ENCODE measurements at regions not wholly inside any gene's neighbourhood (a gene's known extent, or its start where the extent isn't known, plus 50 kb on each side); places are given as distances from the start of the nearest gene placed in this dataset.

GRCh38 chr6:14885498-14885897 is 360.4 kb upstream of the JARID2 start:
- peak; percentile 73 for DNase-seq
- Histone ChIP-seq H3K27ac (no peak overlapping the region), H3K9me2 (ENCODE audit: insufficient read depth) (no peaks in the 10 kb centered on the region), H3K36me3 (ENCODE audit: low read depth) (no peaks in the 10 kb centered on the region), H3K9me3 (ENCODE audit: low read depth) (no peaks in the 10 kb centered on the region), H3K4me2 (ENCODE audit: unreplicated experiment) (no peak overlapping the region), H3K27me3 (replicated peaks; ENCODE audit: insufficient read depth) (no peaks in the 10 kb centered on the region), H2AFZ (no peak overlapping the region), H4K20me1 (ENCODE audit: insufficient read depth) (no peaks in the 10 kb centered on the region), H3F3A (ENCODE audit: insufficient read depth) (peaks cover 11% of the 10 kb centered on the region), H3K79me2 (ENCODE audit: insufficient read depth) (no peaks in the 10 kb centered on the region), H3K4me1 (ENCODE audit: insufficient read depth) (peaks cover 17% of the 10 kb centered on the region), H3K4me3 (no peak overlapping the region), H3K9ac (no peak overlapping the region)
- in situ Hi-C loops (cut with MboI): no loop called here
- WGBS, 2 experiments (ENCODE audit: low coverage in 1 of 2, low lambda C conversion rate in 2 of 2, missing lambda C conversion rate in 2 of 2): 28 to 31% methylated on average over 5 of the region's 5 CpGs
- TF ChIP-seq EZH2phosphoT487 (IDR thresholded peaks at IDR 0.05; ENCODE audit: insufficient read depth, low read depth): no peak
- TF ChIP-seq EZH2 (IDR thresholded peaks at IDR 0.05; ENCODE audit: insufficient read depth, poor library complexity, severe bottlenecking): no peak

DNA sequence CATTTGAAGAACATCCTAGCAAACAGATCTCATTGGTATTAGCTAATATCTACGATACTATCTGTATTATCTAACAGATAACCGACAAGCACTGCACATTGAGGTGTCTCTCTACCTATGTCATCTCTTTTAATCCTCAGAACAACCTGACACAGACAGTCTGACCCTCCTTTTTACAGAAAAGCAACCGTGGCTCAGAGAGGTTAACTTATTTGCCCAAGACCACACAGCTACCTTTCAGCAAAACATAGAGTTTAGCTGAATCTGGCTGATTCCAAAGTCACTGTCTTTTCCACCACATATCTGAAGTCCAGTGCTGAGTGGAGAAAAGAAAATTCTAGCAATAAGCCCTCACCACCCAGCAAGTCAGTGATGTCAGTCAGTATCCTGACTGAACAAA is 358.7 kb upstream of the JARID2 start:
- H3K79me2 ChIP-seq (ENCODE audit: insufficient read depth): no peaks in the 10 kb centered on the region
- H3K36me3 ChIP-seq (ENCODE audit: low read depth): no peaks in the 10 kb centered on the region
- no peaks in the 10 kb centered on the region for H3K27me3 ChIP-seq (replicated peaks; ENCODE audit: insufficient read depth)
- DNase-seq: no peak
- H2AFZ ChIP-seq: no peak overlapping the region
- no peaks in the 10 kb centered on the region for H3K9me3 ChIP-seq (ENCODE audit: low read depth)
- in situ Hi-C loops (cut with MboI): no loop called here
- H3K4me2 ChIP-seq (ENCODE audit: unreplicated experiment): no peak overlapping the region
- no peak overlapping the region for H3K4me3 ChIP-seq
- no peaks in the 10 kb centered on the region for H4K20me1 ChIP-seq (ENCODE audit: insufficient read depth)
- no peaks in the 10 kb centered on the region for H3K9me2 ChIP-seq (ENCODE audit: insufficient read depth)
- no peak overlapping the region for H3K27ac ChIP-seq
- WGBS, 2 experiments (ENCODE audit: low coverage in 1 of 2, low lambda C conversion rate in 2 of 2, missing lambda C conversion rate in 2 of 2): 98 to 99% methylated on average over 3 of the region's 3 CpGs
- H3F3A ChIP-seq (ENCODE audit: insufficient read depth): peaks cover under 1% of the 10 kb centered on the region; the same call in 1 of the 2 replicates
- TF ChIP-seq EZH2 (IDR thresholded peaks at IDR 0.05; ENCODE audit: insufficient read depth, poor library complexity, severe bottlenecking) (no peak), EZH2phosphoT487 (IDR thresholded peaks at IDR 0.05; ENCODE audit: insufficient read depth, low read depth) (no peak)
- no peak overlapping the region for H3K9ac ChIP-seq
- H3K4me1 ChIP-seq (ENCODE audit: insufficient read depth): 0 out of 2 replicates have a peak, but pooled peaks cover 4% of the 10 kb centered on the region

DNA sequence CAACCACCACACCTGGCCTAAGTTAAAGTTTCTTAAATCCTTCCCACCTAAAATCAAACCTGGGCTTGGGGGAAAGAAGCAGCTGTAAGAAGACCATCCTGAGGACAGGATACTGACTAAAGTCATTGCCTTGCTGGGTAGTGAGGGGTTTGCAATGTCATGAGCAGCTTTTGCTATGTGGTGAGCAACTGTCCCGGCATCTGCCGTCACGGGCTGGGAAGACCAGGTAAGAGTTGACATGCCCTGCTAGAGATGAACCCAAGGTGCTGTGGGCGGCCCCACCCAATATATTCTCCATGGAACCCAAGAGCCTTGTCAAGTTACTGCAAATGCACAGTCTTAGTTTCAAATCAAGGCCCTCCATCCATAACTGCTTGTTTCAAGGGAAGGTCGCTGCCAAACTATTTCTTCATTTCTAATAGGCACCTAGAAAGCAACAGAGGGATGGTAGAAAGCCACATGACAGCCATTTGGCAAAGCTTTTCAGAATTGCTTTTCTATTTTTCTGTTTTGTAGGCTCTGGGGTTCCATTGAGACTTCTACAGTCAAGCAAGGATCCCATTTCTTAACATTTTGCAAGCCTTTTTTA is 357.8 kb upstream of the JARID2 start:
- Histone ChIP-seq H3K4me3 (no peak overlapping the region), H3K9me2 (ENCODE audit: insufficient read depth) (no peaks in the 10 kb centered on the region), H2AFZ (no peak overlapping the region), H3K36me3 (ENCODE audit: low read depth) (no peaks in the 10 kb centered on the region), H3K4me1 (ENCODE audit: insufficient read depth) (0 out of 2 replicates have a peak, but pooled peaks cover 4% of the 10 kb centered on the region), H3K4me2 (ENCODE audit: unreplicated experiment) (no peak overlapping the region), H3K27ac (no peak overlapping the region), H3F3A (ENCODE audit: insufficient read depth) (no peaks in the 10 kb centered on the region), H3K9me3 (ENCODE audit: low read depth) (no peaks in the 10 kb centered on the region), H3K9ac (no peak overlapping the region), H3K27me3 (replicated peaks; ENCODE audit: insufficient read depth) (no peaks in the 10 kb centered on the region), H4K20me1 (ENCODE audit: insufficient read depth) (no peaks in the 10 kb centered on the region), H3K79me2 (ENCODE audit: insufficient read depth) (no peaks in the 10 kb centered on the region)
- in situ Hi-C loops (cut with MboI): no loop called here
- TF ChIP-seq EZH2phosphoT487 (IDR thresholded peaks at IDR 0.05; ENCODE audit: insufficient read depth, low read depth) (no peak), EZH2 (IDR thresholded peaks at IDR 0.05; ENCODE audit: insufficient read depth, poor library complexity, severe bottlenecking) (no peak)
- WGBS, 2 experiments (ENCODE audit: low coverage in 1 of 2, low lambda C conversion rate in 2 of 2, missing lambda C conversion rate in 2 of 2): 93 to 95% methylated on average over 5 of the region's 5 CpGs
- no peak for DNase-seq

- TF ChIP-seq EZH2 (IDR thresholded peaks at IDR 0.05; ENCODE audit: insufficient read depth, poor library complexity, severe bottlenecking) (no peak), EZH2phosphoT487 (IDR thresholded peaks at IDR 0.05; ENCODE audit: insufficient read depth, low read depth) (no peak)
- Histone ChIP-seq H3K4me2 (ENCODE audit: unreplicated experiment) (no peak overlapping the region), H3K79me2 (ENCODE audit: insufficient read depth) (no peaks in the 10 kb centered on the region), H3K9me3 (ENCODE audit: low read depth) (no peaks in the 10 kb centered on the region), H3K9me2 (ENCODE audit: insufficient read depth) (no peaks in the 10 kb centered on the region), H3F3A (ENCODE audit: insufficient read depth) (no peaks in the 10 kb centered on the region), H3K36me3 (ENCODE audit: low read depth) (no peaks in the 10 kb centered on the region), H2AFZ (no peak overlapping the region), H3K4me1 (ENCODE audit: insufficient read depth) (0 out of 2 replicates have a peak, but pooled peaks cover 4% of the 10 kb centered on the region), H3K27me3 (replicated peaks; ENCODE audit: insufficient read depth) (no peaks in the 10 kb centered on the region), H3K27ac (no peak overlapping the region), H4K20me1 (ENCODE audit: insufficient read depth) (no peaks in the 10 kb centered on the region), H3K9ac (no peak overlapping the region), H3K4me3 (no peak overlapping the region)
- DNase-seq: no peak
- 91 to 93% methylated on average over 4 of the region's 4 CpGs for WGBS, 2 experiments (ENCODE audit: low coverage in 1 of 2, low lambda C conversion rate in 2 of 2, missing lambda C conversion rate in 2 of 2)
- in situ Hi-C loops (cut with MboI): no loop called here
Measured at GRCh38 chr6:14888575-14889000, 357.3 kb upstream of the JARID2 start.

Measured in GM23248 (cell line).